ENCODE measurements at regions not wholly inside any gene's neighbourhood (a gene's known extent, or its start where the extent isn't known, plus 50 kb on each side); places are given as distances from the start of the nearest gene placed in this dataset.
"Not testable (repeated sequence)": the region's sequence is repeated elsewhere in the genome, so short reads cannot be mapped to it uniquely, and the experiment has no call there.

- not testable (repeated sequence) for DNase-seq
Observed at GRCh38 chr20:64327223-64327549, 71.6 kb downstream of the PCMTD2 start.

GRCh38 chr20:64327550-64328317, 72.2 kb downstream of the PCMTD2 start:
- peak; percentile 20 for DNase-seq

- DNase-seq: not testable (repeated sequence)
Observed at GRCh38 chr20:64328595-64329250, 73.2 kb downstream of the PCMTD2 start.

DNA sequence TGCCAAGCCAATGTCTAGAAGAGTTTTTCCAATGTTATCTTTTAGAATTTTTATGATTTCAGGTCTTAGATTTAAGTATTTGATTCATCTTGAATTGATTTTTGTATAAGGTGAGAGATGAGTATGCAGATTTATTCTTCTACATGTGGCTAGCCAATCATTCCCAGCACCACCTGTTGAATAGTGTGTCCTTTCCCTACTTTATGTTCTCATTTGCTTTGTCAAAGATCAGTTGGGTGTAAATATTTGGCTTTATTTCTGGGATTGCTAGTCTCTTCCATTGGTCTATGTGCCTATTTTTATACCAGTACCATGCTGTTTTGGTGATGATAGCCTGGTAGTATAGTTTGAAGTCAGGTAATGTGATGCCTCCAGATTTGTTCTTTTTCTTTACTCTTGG, 77.1 kb downstream of the PCMTD2 start:
- DNase-seq: not testable (repeated sequence)
